HG03354 (cell line): ENCODE measurements at regions not wholly inside any gene's neighbourhood (a gene's known extent, or its start where the extent isn't known, plus 50 kb on each side); places are given as distances from the start of the nearest gene placed in this dataset.

Experiments used
- ATAC-seq: cut with Tn5 transposase; IDR thresholded peaks from one replicate; pipeline ENCODE4 v1.9.1; 2021; ENCODE audit warnings: mild to moderate bottlenecking; ENCODE audit not compliant: unreplicated experiment, poor library complexity, severe bottlenecking

GRCh38 chr7:136064081-136064480, 86.9 kb upstream of the MTPN start:
- ATAC-seq = no peak

- no peak for ATAC-seq
Measured at GRCh38 chr7:136063326-136063666, 86.1 kb upstream of the MTPN start.

DNA sequence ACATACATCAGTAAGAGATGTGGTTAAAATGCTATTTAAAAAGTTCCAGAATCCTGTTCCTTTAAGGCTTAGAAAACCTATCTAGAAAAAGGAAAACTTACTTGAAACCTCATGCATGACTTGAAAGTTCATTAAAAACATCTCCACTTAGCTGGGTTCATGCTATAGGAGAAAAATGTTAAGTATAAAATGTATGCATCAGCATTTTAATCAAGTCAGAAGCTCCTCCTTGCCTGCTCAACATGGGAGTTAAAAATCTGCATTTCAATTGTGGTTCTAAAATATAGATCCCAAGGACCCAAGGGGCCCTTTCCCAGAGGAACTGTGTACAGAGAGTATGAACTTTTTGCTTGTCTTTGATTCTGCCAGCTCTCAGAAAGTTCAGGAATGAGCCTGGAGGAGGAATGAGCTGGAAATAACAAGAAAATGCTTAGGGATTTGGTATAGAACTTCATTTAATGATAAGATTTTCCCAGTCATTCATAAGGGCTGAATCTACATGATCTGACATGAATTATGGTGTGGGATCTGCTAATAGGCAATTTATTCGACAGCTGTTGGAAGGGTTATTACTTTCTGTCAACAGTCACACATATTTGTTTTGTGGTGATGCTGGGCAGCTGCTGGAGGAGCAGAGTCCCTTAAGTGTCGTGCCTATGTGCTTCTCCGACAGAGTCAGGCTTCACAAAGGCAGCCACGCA, 85.6 kb upstream of the MTPN start:
- no peak for ATAC-seq

- no peak for ATAC-seq
Measured at GRCh38 chr7:136061433-136061832, 84.3 kb upstream of the MTPN start.

GRCh38 chr7:136058546-136058945, 81.4 kb upstream of the MTPN start:
- ATAC-seq = no peak

DNA sequence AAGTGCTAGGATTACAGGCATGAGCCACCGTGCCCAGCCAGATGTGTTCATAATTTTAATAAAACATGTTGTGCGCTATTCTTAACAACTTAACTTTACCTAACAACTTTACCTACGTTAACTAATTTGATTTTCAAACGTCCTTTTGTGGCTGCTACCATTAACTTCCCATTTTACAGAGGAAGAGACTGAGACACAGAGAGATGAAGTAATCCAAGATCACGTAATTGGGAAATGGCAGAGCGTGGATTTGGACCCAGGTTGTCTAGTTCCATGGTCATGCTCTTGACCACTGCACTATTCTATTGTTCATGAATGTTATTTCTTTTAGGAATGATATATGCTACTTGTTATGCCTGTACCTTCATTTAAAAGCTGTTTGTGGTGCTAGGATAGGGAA, 80.3 kb upstream of the MTPN start:
- no peak for ATAC-seq

GRCh38 chr7:136056651-136057231, 79.6 kb upstream of the MTPN start:
- ATAC-seq = no peak

- no peak for ATAC-seq
Measured at GRCh38 chr7:136055266-136055665, 78.1 kb upstream of the MTPN start.

- no peak for ATAC-seq
Measured at GRCh38 chr7:136053689-136054485, 76.7 kb upstream of the MTPN start.

DNA sequence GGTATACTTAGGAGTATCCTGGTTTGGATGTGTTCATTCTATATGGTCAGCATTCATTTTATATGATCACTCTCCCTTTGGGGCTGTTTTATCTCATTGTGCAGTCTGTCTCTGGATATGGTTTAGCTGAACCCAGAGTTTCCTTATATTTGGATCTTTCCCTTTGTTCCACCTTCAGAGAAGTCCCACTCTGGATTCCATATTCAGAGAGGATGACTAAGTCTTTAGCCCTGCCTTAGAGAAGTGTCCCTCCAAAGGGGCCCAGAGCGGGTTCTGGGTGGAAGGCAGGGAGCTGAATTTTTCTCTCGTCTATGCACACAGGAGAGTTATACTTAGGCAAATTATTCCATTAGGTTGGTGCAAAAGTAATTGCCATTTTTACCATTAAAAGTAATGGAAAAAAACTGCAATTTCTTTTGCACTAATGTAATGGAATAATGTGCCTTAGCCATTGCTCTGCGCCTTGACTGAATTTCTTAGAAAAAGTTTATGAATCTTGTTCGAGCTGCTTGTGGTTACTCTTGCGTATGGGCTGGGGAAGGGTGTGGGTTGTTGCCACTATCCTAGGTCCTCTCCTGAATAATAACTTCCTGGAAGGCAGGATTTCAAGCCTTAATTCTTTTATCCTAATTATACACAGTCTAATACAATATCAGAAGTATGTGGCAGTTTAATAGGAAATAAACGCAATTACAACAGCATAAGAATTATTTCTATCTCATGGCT, 74.2 kb upstream of the MTPN start:
- no peak for ATAC-seq

DNA sequence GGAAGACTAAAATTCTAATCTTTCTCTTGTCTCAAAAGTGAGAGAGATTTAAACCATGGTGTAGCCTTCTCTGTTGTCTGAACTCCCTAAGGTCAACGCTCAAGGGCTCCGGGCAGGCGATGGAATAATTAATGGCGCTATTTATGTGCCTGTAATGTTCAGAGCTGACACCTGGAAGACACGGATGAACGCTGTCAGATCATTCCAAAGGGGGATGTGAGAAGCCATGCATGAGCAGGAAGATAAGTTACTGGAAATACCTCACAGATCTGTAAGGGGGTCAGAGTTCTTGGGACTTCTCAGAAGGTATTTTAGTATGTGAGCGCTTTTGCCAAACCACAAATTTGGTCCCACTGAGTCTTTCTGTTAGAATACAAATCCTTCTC, 73.3 kb upstream of the MTPN start:
- no peak for ATAC-seq

DNA sequence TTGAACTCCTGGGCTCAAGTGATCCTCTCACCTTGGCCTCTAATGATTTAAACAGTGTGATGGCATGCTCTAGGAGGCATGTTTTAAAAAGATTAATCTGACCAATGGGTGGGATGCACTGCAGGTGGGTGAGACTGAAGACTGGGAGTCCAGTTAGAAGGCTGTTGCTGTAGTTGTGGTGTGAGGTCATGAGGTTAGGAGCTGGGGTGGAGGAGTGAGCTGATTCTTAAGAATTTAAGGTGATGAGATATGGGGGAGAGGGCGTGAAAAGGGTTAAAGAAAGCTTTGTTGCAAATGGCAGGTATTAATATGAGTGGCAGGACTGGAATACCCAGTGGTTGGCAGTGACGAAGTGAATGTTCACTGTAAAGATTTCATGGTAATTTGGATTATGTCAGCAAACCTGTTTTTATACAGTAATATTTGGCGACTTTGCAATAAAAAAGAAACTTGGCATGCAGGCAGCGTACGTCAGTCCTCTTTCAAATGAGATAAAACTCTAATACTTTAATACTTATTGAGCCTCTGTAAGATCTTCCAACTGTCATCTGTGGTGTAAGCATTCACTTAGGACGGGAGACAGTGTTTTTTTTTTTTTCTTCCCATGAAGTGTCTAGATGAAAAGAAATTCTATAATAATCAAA, 72.8 kb upstream of the MTPN start:
- no peak for ATAC-seq

DNA sequence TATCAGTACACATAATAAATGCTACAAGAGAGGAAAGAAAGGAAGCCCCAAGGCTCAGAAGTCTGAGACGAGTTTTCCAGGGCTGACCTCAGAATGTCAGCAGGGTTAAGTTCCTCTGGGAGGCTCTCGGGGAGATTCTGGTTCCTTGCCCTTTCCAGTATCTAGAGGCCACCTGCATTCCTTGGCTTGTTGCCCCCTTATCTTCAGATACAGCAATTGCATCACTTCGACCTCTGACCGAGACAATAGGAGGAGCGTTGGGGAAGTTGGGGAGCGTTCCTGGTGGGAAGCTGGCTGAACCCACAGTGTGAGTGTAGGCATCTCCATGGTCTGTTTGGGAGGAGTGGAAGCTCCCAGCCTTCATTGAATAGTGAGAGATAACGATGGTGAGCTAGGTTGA, 72.0 kb upstream of the MTPN start:
- no peak for ATAC-seq

DNA sequence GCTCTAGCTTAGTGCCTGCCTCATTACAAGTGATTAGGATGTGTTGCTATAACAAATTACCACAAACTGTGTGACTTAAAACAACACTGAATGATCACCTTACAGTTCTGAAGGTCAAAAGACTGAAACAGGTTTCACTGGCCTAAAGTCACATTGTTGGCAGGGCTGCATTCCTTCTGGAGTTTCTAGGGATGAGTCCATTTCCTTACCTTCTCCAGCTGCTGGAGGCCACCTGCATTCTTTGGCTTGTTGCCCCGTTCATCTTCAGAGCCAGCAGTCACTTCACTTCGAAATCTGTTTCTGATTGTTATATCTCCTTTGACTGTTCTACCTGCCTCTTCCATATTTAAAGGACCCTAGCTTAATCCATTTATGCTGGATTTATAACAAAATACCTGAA, 69.4 kb upstream of the MTPN start:
- no peak for ATAC-seq

DNA sequence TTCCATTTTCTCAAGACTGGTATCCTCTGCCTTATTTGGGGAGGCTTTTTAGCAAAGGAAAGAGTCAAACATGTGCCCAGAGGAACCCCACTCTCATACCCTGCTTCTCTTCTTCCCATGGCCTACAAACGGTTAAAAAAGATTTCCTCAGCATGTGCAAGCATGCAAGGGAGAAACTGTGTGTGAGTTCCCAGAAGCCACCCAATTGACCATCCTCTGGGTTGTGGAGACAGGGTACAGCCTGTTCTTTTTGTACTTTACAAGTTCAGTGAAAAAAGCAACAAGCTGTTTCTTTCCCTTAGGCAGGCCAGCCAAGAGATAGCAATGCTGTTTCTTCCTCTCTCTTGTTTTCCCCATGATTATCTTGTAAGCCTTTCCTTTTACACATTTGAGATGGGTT, 68.8 kb upstream of the MTPN start:
- no peak for ATAC-seq

- no peak for ATAC-seq
Measured at GRCh38 chr7:136045181-136045580, 68.0 kb upstream of the MTPN start.

- ATAC-seq = no peak
Measured at GRCh38 chr7:136039577-136040345, 62.6 kb upstream of the MTPN start.

- ATAC-seq = no peak
Measured at GRCh38 chr7:136036336-136036735, 59.2 kb upstream of the MTPN start.

- ATAC-seq = no peak
Measured at GRCh38 chr7:136034132-136034531, 57.0 kb upstream of the MTPN start.
